Smooth muscle cell (in vitro differentiated cells): ENCODE measurements at regions not wholly inside any gene's neighbourhood (a gene's known extent, or its start where the extent isn't known, plus 50 kb on each side); places are given as distances from the start of the nearest gene placed in this dataset.

Experiments used
- DNase-seq: peaks from one replicate; lab custom pipeline; 2025; ENCODE audit not compliant: unreplicated experiment; lab: John Stamatoyannopoulos, UW
- H2AFZ ChIP-seq: fragments of 200-600 bp; sonication (generic); 2 replicates; pipeline ENCODE4 v1.6.0; 2016; ENCODE audit warnings: antibody characterized with exemption, low read depth, mild to moderate bottlenecking
- H3F3A ChIP-seq: fragments of 200-600 bp; sonication (generic); 2 replicates; pipeline ENCODE4 v1.6.0; 2017; ENCODE audit warnings: antibody characterized with exemption, low read depth
- H3K27ac ChIP-seq: fragments of 200-600 bp; sonication (generic); 2 replicates; pipeline ENCODE4 v1.5.1; 2016; ENCODE audit warnings: low read depth, mild to moderate bottlenecking
- H3K27me3 ChIP-seq: fragments of 200-600 bp; sonication (generic); 2 replicates; pipeline ENCODE4 v1.6.1; 2016; ENCODE audit warnings: low read depth, mild to moderate bottlenecking
- H3K36me3 ChIP-seq: fragments of 200-600 bp; sonication (generic); 2 replicates; pipeline ENCODE4 v1.5.1; 2016; ENCODE audit warnings: low read depth
- H3K4me1 ChIP-seq: fragments of 200-600 bp; sonication (generic); 2 replicates; pipeline ENCODE4 v1.5.1; 2016; ENCODE audit warnings: low read depth
- H3K4me2 ChIP-seq: fragments of 200-600 bp; sonication (generic); 2 replicates; pipeline ENCODE4 v1.6.0; 2016; ENCODE audit warnings: mild to moderate bottlenecking
- H3K4me3 ChIP-seq: fragments of 200-600 bp; sonication (generic); 2 replicates; pipeline ENCODE4 v1.5.1; 2016; ENCODE audit warnings: mild to moderate bottlenecking
- H3K79me2 ChIP-seq: fragments of 200-600 bp; sonication (generic); 2 replicates; pipeline ENCODE4 v1.6.0; 2016; ENCODE audit warnings: low read depth, mild to moderate bottlenecking
- H3K9ac ChIP-seq: fragments of 200-600 bp; sonication (generic); 2 replicates; pipeline ENCODE4 v1.6.0; 2016; ENCODE audit warnings: low read depth
- H3K9me3 ChIP-seq: fragments of 200-600 bp; sonication (generic); replicated peaks from 2 replicates; pipeline ENCODE4 v1.5.1; 2016; ENCODE audit warnings: low read depth
- H4K20me1 ChIP-seq: fragments of 200-600 bp; sonication (generic); 2 replicates; pipeline ENCODE4 v1.6.0; 2016; ENCODE audit warnings: low read depth
- CTCF ChIP-seq: fragments of 200-600 bp; sonication (generic); IDR thresholded peaks from 2 replicates; pipeline ENCODE4 v1.5.1; 2017; ENCODE audit warnings: borderline replicate concordance, mild to moderate bottlenecking, antibody characterized with exemption; ENCODE audit not compliant: insufficient read depth, poor library complexity, severe bottlenecking
- WGBS: methylation state at CpG from one replicate; pipeline ENCODE4 v1.1.7; 2016; ENCODE audit warnings: low lambda C conversion rate; 5-methylcytosine and 5-hydroxymethylcytosine counted together

DNA sequence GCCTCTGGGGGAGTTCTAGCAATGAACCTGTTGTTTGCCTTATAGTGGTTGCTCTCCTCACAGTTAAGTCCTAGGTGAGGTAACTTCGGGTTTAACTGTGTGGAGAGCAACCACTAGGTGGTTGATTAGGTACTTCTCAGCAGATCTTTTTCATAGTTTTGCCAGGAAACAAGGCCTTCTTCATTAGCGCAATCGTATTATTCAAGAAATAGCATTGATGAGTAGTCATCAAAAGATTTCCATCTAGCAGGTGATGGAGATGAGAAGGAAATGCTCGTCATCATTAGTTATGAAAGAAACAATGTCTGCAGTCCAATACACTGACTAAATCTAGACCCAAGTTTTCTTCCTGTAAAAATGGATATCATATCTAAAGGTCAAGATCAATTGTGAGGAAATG, 923.3 kb downstream of the AACS start:
- no peaks in the 10 kb centered on the region for H3K79me2 ChIP-seq
- H3K4me3 ChIP-seq, result no peak overlapping the region
- no peak for DNase-seq

DNA sequence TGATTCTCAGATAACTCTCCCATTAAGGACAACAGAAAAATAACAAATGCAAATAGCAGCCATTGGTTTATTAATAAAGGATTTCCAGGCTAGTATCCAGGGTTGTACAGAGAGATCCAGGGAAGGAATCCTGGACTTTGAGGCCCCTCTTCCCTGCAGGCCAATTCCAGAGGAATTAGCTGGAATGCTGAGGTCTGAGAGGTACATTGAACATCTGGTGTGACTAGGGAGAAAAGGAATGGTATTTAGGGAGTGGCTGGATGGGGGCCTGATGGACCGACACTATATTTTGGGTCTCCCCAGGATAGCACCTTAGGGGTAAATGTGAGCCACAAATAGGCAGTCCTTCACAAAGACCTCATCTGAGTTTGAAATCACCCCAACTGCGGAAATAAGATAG, 924.5 kb downstream of the AACS start:
- 92% methylated on average over 2 of the region's 2 CpGs for WGBS
- no peaks in the 10 kb centered on the region for H3K4me1 ChIP-seq
- no peak overlapping the region for H3K4me2 ChIP-seq
- H3K79me2 ChIP-seq, result no peaks in the 10 kb centered on the region
- no peaks in the 10 kb centered on the region for H3K27me3 ChIP-seq
- H4K20me1 ChIP-seq, result no peaks in the 10 kb centered on the region
- H2AFZ ChIP-seq, result no peak overlapping the region
- H3K36me3 ChIP-seq, result no peaks in the 10 kb centered on the region
- no peak overlapping the region for H3K9ac ChIP-seq
- no peak overlapping the region for H3K27ac ChIP-seq
- H3F3A ChIP-seq, result no peaks in the 10 kb centered on the region
- no peak for DNase-seq
- no peak for TF ChIP-seq CTCF
- no peak overlapping the region for H3K4me3 ChIP-seq
- H3K9me3 ChIP-seq, result no peaks in the 10 kb centered on the region

More for the DNA sequence above, 923.3 kb downstream of the AACS start:
- Histone ChIP-seq H3K9ac (no peak overlapping the region), H2AFZ (no peak overlapping the region), H3K4me1 (peaks cover 5% of the 10 kb centered on the region), H3F3A (no peaks in the 10 kb centered on the region), H3K27me3 (no peaks in the 10 kb centered on the region), H4K20me1 (no peaks in the 10 kb centered on the region), H3K4me2 (no peak overlapping the region), H3K9me3 (no peaks in the 10 kb centered on the region), H3K36me3 (no peaks in the 10 kb centered on the region), H3K27ac (no peak overlapping the region)
- TF ChIP-seq CTCF, result no peak
- 89% methylated on average over 4 of the region's 4 CpGs for WGBS

GRCh38 chr12:125996443-125996842, 931.2 kb downstream of the AACS start:
- Histone ChIP-seq H3K4me2 (no peak overlapping the region), H3F3A (no peaks in the 10 kb centered on the region), H4K20me1 (no peaks in the 10 kb centered on the region), H3K4me1 (no peaks in the 10 kb centered on the region), H3K9me3 (no peaks in the 10 kb centered on the region), H3K27ac (no peak overlapping the region), H3K27me3 (peaks cover 4% of the 10 kb centered on the region), H3K36me3 (no peaks in the 10 kb centered on the region), H3K79me2 (no peaks in the 10 kb centered on the region), H3K9ac (no peak overlapping the region), H3K4me3 (no peak overlapping the region), H2AFZ (no peak overlapping the region)
- 63% methylated on average over 4 of the region's 4 CpGs for WGBS
- TF ChIP-seq CTCF, result no peak
- no peak for DNase-seq

DNA sequence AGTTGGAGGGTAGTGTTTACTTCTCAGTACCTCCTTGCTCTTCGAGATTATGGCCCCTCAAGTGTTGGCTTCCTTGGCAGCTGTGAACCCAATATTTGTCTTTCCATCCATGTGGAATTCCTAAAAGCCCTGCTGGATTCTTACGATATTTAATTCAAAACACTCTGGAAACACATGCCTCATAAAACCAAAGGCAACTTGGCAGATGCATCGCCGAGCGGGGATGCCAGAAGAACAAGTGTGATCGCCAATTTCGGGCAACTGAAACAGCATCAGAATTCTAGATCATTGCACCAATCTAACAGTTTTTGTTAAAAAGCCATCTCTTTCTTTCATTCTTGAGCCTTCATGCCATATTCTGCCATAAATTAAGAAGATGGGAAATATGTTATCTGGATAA, 934.4 kb downstream of the AACS start:
- Histone ChIP-seq H2AFZ (no peak overlapping the region), H3K79me2 (no peaks in the 10 kb centered on the region), H3K9me3 (no peaks in the 10 kb centered on the region), H3K4me2 (no peak overlapping the region), H3K27ac (no peak overlapping the region), H4K20me1 (no peaks in the 10 kb centered on the region), H3K4me1 (no peaks in the 10 kb centered on the region), H3K9ac (no peak overlapping the region), H3K4me3 (no peak overlapping the region), H3K27me3 (peaks cover 4% of the 10 kb centered on the region), H3K36me3 (no peaks in the 10 kb centered on the region), H3F3A (no peaks in the 10 kb centered on the region)
- DNase-seq, result no peak
- WGBS, result 91% methylated on average over 7 of the region's 7 CpGs
- TF ChIP-seq CTCF, result no peak
